ENCODE measurements at regions not wholly inside any gene's neighbourhood (a gene's known extent, or its start where the extent isn't known, plus 50 kb on each side); places are given as distances from the start of the nearest gene placed in this dataset.

- TF ChIP-seq, protein P1, sequence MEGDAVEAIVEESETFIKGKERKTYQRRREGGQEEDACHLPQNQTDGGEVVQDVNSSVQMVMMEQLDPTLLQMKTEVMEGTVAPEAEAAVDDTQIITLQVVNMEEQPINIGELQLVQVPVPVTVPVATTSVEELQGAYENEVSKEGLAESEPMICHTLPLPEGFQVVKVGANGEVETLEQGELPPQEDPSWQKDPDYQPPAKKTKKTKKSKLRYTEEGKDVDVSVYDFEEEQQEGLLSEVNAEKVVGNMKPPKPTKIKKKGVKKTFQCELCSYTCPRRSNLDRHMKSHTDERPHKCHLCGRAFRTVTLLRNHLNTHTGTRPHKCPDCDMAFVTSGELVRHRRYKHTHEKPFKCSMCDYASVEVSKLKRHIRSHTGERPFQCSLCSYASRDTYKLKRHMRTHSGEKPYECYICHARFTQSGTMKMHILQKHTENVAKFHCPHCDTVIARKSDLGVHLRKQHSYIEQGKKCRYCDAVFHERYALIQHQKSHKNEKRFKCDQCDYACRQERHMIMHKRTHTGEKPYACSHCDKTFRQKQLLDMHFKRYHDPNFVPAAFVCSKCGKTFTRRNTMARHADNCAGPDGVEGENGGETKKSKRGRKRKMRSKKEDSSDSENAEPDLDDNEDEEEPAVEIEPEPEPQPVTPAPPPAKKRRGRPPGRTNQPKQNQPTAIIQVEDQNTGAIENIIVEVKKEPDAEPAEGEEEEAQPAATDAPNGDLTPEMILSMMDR (IDR thresholded peaks at IDR 0.05) = no peak
- peaks cover 22% of the 10 kb centered on the region for H3K4me1 Mint-ChIP-seq (ENCODE audit: low read depth)
- DNase-seq (ENCODE audit: low spot score) = no peak
- H3K27ac Mint-ChIP-seq (ENCODE audit: unreplicated experiment) = peak overlapping the region; percentile 29
- H3K9me3 Mint-ChIP-seq (ENCODE audit: low read depth) = no peaks in the 10 kb centered on the region
- H3K27me3 Mint-ChIP-seq (ENCODE audit: low read depth) = no peaks in the 10 kb centered on the region
- H3K4me3 Mint-ChIP-seq (ENCODE audit: unreplicated experiment) = no peak overlapping the region
- no peaks in the 10 kb centered on the region for H3K36me3 Mint-ChIP-seq (ENCODE audit: low read depth)
Measured at GRCh38 chr3:177673112-177673914, 476.0 kb upstream of the TBL1XR1 start.

- no peak for DNase-seq (ENCODE audit: low spot score)
- Mint-ChIP-seq H3K27ac (ENCODE audit: unreplicated experiment) (no peak overlapping the region), H3K36me3 (ENCODE audit: low read depth) (no peaks in the 10 kb centered on the region), H3K4me3 (ENCODE audit: unreplicated experiment) (no peak overlapping the region), H3K27me3 (ENCODE audit: low read depth) (no peaks in the 10 kb centered on the region), H3K9me3 (ENCODE audit: low read depth) (no peaks in the 10 kb centered on the region), H3K4me1 (ENCODE audit: low read depth) (peaks cover 27% of the 10 kb centered on the region)
- TF ChIP-seq, protein P1 (IDR thresholded peaks at IDR 0.05) = no peak
Measured at GRCh38 chr3:177674186-177674585, 476.9 kb upstream of the TBL1XR1 start.

DNA sequence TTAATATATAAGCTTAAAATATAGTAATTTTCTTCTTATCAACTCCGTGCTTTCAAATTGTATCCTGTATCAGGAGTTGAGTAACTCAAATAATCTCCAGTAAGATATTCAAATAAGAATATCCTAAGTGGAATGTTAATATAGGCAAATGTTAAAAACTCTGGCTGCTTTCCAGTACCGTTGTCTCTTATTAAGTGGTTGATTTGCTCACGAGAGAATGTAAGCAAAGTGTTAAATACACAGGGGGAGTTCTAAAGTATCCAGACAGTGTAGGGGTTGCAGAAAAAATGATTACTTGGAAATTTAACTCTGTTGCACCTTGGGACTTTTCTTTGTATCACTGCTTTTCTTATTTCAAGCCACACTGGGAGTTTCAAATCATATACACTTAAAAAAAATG lies 478.9 kb upstream of the TBL1XR1 start:
- Mint-ChIP-seq H3K27ac (ENCODE audit: unreplicated experiment) (no peak overlapping the region), H3K4me3 (ENCODE audit: unreplicated experiment) (no peak overlapping the region), H3K27me3 (ENCODE audit: low read depth) (no peaks in the 10 kb centered on the region), H3K36me3 (ENCODE audit: low read depth) (no peaks in the 10 kb centered on the region), H3K9me3 (ENCODE audit: low read depth) (peaks cover 4% of the 10 kb centered on the region), H3K4me1 (ENCODE audit: low read depth) (peaks cover 43% of the 10 kb centered on the region)
- TF ChIP-seq, protein P1 (IDR thresholded peaks at IDR 0.05) = no peak
- DNase-seq (ENCODE audit: low spot score) = no peak

GRCh38 chr3:177676947-177677587 lies 479.8 kb upstream of the TBL1XR1 start:
- TF ChIP-seq, protein P1 (IDR thresholded peaks at IDR 0.05) = no peak
- H3K27me3 Mint-ChIP-seq (ENCODE audit: low read depth) = no peaks in the 10 kb centered on the region
- no peak overlapping the region for H3K27ac Mint-ChIP-seq (ENCODE audit: unreplicated experiment)
- H3K9me3 Mint-ChIP-seq (ENCODE audit: low read depth) = peaks cover 4% of the 10 kb centered on the region
- no peaks in the 10 kb centered on the region for H3K36me3 Mint-ChIP-seq (ENCODE audit: low read depth)
- H3K4me1 Mint-ChIP-seq (ENCODE audit: low read depth) = peaks cover 47% of the 10 kb centered on the region
- DNase-seq (ENCODE audit: low spot score) = no peak
- H3K4me3 Mint-ChIP-seq (ENCODE audit: unreplicated experiment) = no peak overlapping the region

GRCh38 chr3:177679568-177680471 lies 482.5 kb upstream of the TBL1XR1 start:
- Mint-ChIP-seq H3K36me3 (ENCODE audit: low read depth) (no peaks in the 10 kb centered on the region), H3K4me3 (ENCODE audit: unreplicated experiment) (no peak overlapping the region), H3K4me1 (ENCODE audit: low read depth) (peaks cover 30% of the 10 kb centered on the region), H3K27ac (ENCODE audit: unreplicated experiment) (peak overlapping the region; percentile 41), H3K27me3 (ENCODE audit: low read depth) (no peaks in the 10 kb centered on the region), H3K9me3 (ENCODE audit: low read depth) (peaks cover 4% of the 10 kb centered on the region)
- TF ChIP-seq, protein P1 (IDR thresholded peaks at IDR 0.05) = no peak
- no peak for DNase-seq (ENCODE audit: low spot score)

Measured in chondrocyte (in vitro differentiated cells).